Uterus (tissue), 3 donors: ENCODE measurements at regions not wholly inside any gene's neighbourhood (a gene's known extent, or its start where the extent isn't known, plus 50 kb on each side); places are given as distances from the start of the nearest gene placed in this dataset.

Source experiments
- DNase-seq, 2 donors: peaks; one replicate each; pipeline ENCODE4 v3.0.0-alpha.2; 2019 to 2020
- H3K27ac ChIP-seq, 2 donors: fragments of 200-600 bp; sonication (generic); 1 replicate in 1 of 2; 2 replicates in 1 of 2; pipeline ENCODE4 v1.5.1; 2016 to 2018
- H3K27me3 ChIP-seq, 2 donors: fragments of 200-600 bp; sonication (generic); one replicate each; pipeline ENCODE4 v1.5.1; 2018 to 2019; ENCODE audit warnings: control low read depth in 1 of 2
- H3K36me3 ChIP-seq, 2 donors: fragments of 200-600 bp; sonication (generic); one replicate each; pipeline ENCODE4 v1.5.1; 2019; ENCODE audit warnings: control low read depth in 1 of 2
- H3K4me1 ChIP-seq, 2 donors: fragments of 200-600 bp; sonication (generic); one replicate each; pipeline ENCODE4 v1.5.1; 2018 to 2019; ENCODE audit warnings: control low read depth in 1 of 2
- H3K4me3 ChIP-seq, 2 donors: fragments of 200-600 bp; sonication (generic); 1 replicate in 1 of 2; 2 replicates in 1 of 2; pipeline ENCODE4 v1.5.1; 2018 to 2019; ENCODE audit warnings: mild to moderate bottlenecking in 1 of 2
- H3K9me3 ChIP-seq, 2 donors: fragments of 200-600 bp; sonication (generic); one replicate each; pipeline ENCODE4 v1.5.1; 2019; ENCODE audit warnings: control low read depth in 1 of 2
- POLR2A ChIP-seq, 2 donors: fragments of 450-650 bp; IDR thresholded peaks; one replicate each; pipeline ENCODE4 v1.6.1; 2016; ENCODE audit warnings: antibody characterized with exemption in 2 of 2, mild to moderate bottlenecking in 1 of 2, moderate library complexity in 1 of 2
- intact Hi-C: fragments of 100-400 bp; cut with DNase I; formaldehyde crosslinking; loops from one replicate; pipeline ENCODE4 v1.15.1; 2023; ENCODE audit warnings: low total_unique reads
- TF ChIP-seq, protein P1 (sequence below), 4 experiments: fragments of 200-600 bp in 2 of 4; fragments of 450-650 bp in 2 of 4; sonication (generic) in 2 of 4; IDR thresholded peaks; one replicate each; pipeline ENCODE4 v1.5.1; 2016 to 2019; ENCODE audit warnings: antibody characterized with exemption in 4 of 4, mild to moderate bottlenecking in 2 of 4, moderate library complexity in 1 of 4
- donor health status: DM: yes; HTN: yes; CAD: no.

DNA sequence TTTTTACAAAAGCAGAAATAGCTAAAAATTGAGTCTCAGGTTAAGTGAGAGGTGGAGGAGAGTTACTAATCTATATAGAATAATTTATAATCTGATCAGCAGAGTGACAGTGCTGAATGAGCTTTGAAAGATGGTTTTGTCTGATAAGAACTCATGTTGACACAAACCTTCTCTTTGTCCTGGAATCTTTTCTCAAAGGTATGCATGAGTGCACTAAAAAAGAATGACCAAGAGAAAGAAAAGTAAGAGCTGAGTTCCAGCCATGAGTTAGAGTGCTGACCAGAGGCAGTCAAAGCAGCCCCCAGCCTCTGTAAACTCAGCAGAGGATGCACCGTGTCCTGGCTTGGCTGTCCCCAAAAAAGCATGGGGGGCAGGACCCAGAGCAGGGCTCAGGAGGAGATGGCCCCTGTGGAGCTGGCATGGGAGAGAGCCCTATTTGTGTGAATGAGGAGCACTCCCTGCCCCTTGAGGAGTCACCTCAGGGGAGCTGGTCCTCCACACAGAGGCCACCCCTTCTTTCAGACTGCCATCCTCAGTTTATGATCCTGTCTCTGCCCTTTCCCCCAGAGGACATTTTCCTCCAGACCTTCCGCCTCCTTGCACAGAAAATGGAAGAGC is 129.8 kb downstream of the SEC23A start:
- no peaks in the 10 kb centered on the region for H3K27me3 ChIP-seq
- no peak overlapping the region for H3K27ac ChIP-seq
- TF ChIP-seq, protein P1, sequence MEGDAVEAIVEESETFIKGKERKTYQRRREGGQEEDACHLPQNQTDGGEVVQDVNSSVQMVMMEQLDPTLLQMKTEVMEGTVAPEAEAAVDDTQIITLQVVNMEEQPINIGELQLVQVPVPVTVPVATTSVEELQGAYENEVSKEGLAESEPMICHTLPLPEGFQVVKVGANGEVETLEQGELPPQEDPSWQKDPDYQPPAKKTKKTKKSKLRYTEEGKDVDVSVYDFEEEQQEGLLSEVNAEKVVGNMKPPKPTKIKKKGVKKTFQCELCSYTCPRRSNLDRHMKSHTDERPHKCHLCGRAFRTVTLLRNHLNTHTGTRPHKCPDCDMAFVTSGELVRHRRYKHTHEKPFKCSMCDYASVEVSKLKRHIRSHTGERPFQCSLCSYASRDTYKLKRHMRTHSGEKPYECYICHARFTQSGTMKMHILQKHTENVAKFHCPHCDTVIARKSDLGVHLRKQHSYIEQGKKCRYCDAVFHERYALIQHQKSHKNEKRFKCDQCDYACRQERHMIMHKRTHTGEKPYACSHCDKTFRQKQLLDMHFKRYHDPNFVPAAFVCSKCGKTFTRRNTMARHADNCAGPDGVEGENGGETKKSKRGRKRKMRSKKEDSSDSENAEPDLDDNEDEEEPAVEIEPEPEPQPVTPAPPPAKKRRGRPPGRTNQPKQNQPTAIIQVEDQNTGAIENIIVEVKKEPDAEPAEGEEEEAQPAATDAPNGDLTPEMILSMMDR (IDR thresholded peaks at IDR 0.05): no peak
- TF ChIP-seq POLR2A (IDR thresholded peaks at IDR 0.05): no peak
- H3K9me3 ChIP-seq: no peaks in the 10 kb centered on the region
- no peak for DNase-seq
- H3K4me3 ChIP-seq: no peak overlapping the region
- no peaks in the 10 kb centered on the region for H3K4me1 ChIP-seq
- intact Hi-C loops: no loop called here
- no peaks in the 10 kb centered on the region for H3K36me3 ChIP-seq

DNA sequence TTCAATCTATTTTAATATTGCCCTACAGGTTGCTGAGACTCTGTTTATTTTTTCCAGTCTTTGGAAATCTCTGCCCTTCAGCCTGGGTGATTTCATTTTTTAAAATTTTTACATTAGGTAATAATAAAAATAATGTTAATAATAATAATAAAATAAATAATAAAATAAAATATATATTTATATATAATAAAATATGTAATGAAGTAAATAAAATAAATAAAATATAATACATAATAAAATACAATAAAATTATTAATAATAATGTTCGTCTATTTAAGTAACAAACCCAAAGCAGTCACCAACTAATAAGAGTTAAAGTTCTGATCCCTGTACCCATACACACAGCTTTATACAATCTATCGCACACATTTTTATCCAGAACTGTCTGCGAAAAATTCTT is 130.5 kb downstream of the SEC23A start:
- no peaks in the 10 kb centered on the region for H3K4me1 ChIP-seq
- no peak for TF ChIP-seq POLR2A (IDR thresholded peaks at IDR 0.05)
- TF ChIP-seq, protein P1 (IDR thresholded peaks at IDR 0.05): no peak
- H3K36me3 ChIP-seq: no peaks in the 10 kb centered on the region
- DNase-seq: no peak
- intact Hi-C loops: no loop called here
- H3K27me3 ChIP-seq: no peaks in the 10 kb centered on the region
- H3K27ac ChIP-seq: no peak overlapping the region
- no peak overlapping the region for H3K4me3 ChIP-seq
- H3K9me3 ChIP-seq: no peaks in the 10 kb centered on the region

DNA sequence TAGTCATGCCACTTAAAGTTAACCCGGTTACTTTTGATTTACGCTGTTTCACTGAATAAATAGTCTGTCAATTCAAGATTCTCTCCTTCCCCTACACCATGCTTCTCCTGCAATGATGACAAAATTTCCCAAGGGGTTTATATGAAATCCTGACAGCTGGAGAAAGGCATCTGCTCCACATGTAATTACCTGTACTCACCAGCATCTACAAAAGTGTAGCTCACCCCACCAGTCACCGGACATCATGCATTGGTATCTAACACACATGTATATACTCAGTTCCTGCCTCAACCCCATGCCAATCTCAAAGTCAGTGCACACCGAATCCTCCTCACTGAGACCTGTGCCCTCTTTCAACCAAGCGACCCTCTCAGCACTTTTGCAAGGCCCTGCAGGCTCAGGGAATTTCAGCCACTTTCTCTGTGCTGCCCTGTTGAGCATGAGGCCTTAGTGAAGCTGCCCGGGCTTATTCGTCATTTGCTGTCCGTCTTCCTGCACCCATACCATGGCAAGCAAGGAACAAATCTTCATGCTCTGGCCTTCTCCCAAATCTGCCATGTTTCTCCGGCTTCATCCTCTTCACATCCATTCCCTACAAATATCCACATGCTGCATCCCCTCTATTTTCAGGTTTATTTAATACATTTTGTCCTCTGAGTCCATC is 131.6 kb downstream of the SEC23A start:
- no peaks in the 10 kb centered on the region for H3K9me3 ChIP-seq
- intact Hi-C loops: no loop called here
- no peak for DNase-seq
- H3K36me3 ChIP-seq: no peaks in the 10 kb centered on the region
- H3K27ac ChIP-seq: no peak overlapping the region
- no peaks in the 10 kb centered on the region for H3K27me3 ChIP-seq
- no peak overlapping the region for H3K4me3 ChIP-seq
- no peaks in the 10 kb centered on the region for H3K4me1 ChIP-seq
- TF ChIP-seq POLR2A (IDR thresholded peaks at IDR 0.05): no peak
- TF ChIP-seq, protein P1 (IDR thresholded peaks at IDR 0.05): no peak

DNA sequence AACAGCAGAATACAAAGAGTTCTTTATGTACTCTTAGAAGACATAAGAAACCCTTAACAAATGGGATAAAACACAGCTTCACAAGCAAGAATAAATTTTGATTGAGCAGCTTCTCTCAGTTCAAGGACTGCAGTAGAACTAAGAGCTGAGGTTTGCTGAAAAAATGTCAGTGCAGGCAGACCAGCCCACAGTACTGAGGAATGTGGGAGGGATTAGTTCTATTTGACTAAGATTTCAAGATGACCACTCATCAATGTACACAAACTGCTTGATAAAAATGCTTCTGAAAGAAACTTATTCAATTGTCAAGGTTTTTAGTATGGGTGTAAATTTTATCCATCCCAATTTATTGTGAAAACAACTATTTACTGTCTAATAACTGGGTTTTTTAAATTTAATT is 138.4 kb downstream of the SEC23A start:
- no peak overlapping the region for H3K4me3 ChIP-seq
- no peaks in the 10 kb centered on the region for H3K36me3 ChIP-seq
- intact Hi-C loops: no loop called here
- TF ChIP-seq, protein P1 (IDR thresholded peaks at IDR 0.05): no peak
- TF ChIP-seq POLR2A (IDR thresholded peaks at IDR 0.05): no peak
- H3K27ac ChIP-seq: no peak overlapping the region
- no peaks in the 10 kb centered on the region for H3K9me3 ChIP-seq
- no peak for DNase-seq
- no peaks in the 10 kb centered on the region for H3K4me1 ChIP-seq
- H3K27me3 ChIP-seq: no peaks in the 10 kb centered on the region

DNA sequence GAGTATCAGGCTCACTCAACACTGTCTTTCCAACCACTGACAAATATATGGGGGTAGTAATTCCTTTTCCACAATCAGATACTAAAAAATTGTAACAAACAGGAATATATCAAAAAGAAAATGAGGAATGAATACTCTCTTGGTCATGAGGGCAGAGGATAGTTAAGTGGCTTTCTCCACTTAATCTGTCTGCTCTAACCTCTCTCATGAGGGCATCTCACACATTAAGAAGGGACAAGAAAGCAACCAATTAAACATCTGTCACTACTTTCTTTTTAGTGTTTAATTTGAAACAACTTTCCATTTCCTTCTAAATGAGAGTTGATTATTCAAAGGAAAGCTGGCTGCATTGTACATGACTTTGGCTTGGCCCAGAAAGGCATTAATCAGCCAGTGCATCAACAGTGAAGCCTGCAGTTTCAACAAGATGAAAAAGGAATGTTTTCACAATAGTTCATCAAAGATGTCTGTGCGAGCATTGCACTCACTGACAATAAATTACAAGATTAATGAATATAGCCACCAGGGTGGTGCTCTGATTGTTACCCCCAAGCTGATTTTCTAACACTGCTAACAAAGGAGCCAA is 142.0 kb downstream of the SEC23A start:
- H3K4me3 ChIP-seq: no peak overlapping the region
- H3K36me3 ChIP-seq: no peaks in the 10 kb centered on the region
- intact Hi-C loops: no loop called here
- H3K27me3 ChIP-seq: no peaks in the 10 kb centered on the region
- no peaks in the 10 kb centered on the region for H3K4me1 ChIP-seq
- no peak for DNase-seq
- no peaks in the 10 kb centered on the region for H3K9me3 ChIP-seq
- TF ChIP-seq, protein P1 (IDR thresholded peaks at IDR 0.05): no peak
- no peak for TF ChIP-seq POLR2A (IDR thresholded peaks at IDR 0.05)
- no peak overlapping the region for H3K27ac ChIP-seq
